ENCODE measurements at regions not wholly inside any gene's neighbourhood (a gene's known extent, or its start where the extent isn't known, plus 50 kb on each side); places are given as distances from the start of the nearest gene placed in this dataset.

DNA sequence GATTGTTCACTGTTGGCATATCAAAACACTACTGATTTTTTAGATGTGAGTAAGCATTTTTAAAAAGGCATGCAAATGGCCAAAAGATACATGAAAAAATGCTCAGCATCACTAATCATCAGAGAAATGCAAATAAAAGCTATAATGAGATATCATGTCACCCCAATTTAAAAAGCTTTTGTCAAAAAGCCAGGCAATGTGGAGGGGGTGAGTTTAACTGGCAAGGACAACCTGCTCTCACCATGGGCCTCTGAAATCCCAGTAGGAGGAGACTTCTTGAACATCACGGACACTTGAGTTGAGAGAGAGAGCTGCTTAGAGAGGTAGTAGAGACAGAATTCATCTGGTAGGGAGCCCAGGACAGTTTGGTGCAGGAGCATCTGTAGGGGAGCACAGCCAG lies 347.1 kb upstream of the MPDZ start:
- TF ChIP-seq, protein P1, sequence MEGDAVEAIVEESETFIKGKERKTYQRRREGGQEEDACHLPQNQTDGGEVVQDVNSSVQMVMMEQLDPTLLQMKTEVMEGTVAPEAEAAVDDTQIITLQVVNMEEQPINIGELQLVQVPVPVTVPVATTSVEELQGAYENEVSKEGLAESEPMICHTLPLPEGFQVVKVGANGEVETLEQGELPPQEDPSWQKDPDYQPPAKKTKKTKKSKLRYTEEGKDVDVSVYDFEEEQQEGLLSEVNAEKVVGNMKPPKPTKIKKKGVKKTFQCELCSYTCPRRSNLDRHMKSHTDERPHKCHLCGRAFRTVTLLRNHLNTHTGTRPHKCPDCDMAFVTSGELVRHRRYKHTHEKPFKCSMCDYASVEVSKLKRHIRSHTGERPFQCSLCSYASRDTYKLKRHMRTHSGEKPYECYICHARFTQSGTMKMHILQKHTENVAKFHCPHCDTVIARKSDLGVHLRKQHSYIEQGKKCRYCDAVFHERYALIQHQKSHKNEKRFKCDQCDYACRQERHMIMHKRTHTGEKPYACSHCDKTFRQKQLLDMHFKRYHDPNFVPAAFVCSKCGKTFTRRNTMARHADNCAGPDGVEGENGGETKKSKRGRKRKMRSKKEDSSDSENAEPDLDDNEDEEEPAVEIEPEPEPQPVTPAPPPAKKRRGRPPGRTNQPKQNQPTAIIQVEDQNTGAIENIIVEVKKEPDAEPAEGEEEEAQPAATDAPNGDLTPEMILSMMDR (conservative IDR thresholded peaks at IDR 0.05 in 1 of 2, IDR thresholded peaks at IDR 0.05 in 1 of 2; ENCODE audit: low read depth in 1 of 2, low read length in 2 of 2): no peak
- TF ChIP-seq EZH2 (IDR thresholded peaks at IDR 0.05; ENCODE audit: low read length, missing control alignments): no peak
